ENCODE measurements at regions not wholly inside any gene's neighbourhood (a gene's known extent, or its start where the extent isn't known, plus 50 kb on each side); places are given as distances from the start of the nearest gene placed in this dataset.
A peak's percentile ranks its signal among the peaks of the same experiment; 100 is the strongest.

DNA sequence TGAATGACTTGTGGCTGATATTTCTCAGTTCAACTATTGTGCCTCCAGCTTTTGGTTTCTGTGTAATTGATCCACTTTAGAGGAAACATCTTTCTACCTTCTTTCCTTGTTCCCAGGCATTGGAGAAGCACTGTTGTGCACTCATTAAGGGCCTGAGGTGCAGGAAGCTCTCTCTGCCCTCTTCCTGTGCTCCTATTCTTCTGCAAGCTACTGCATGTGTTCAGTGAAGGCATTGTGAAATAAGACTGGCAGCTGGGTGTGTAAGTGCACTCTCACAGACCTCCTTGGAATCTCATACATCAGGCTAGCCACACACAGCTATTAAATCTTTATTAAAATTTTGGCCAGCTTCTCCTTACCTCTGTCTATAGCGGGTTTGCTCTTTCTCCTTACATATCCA, 177.8 kb downstream of the OGFRL1 start:
- DNase-seq (ENCODE audit: low spot score in 2 of 2), result no peak
- Mint-ChIP-seq H3K9me3 (peaks cover 5% of the 10 kb centered on the region), H3K4me1 (no peaks in the 10 kb centered on the region), H3K27me3 (peaks cover 4% of the 10 kb centered on the region), H3K36me3 (peaks cover 4% of the 10 kb centered on the region), H3K27ac (no peak overlapping the region), H3K4me3 (no peak overlapping the region)
- no peak for ATAC-seq (ENCODE audit: low read depth)

DNA sequence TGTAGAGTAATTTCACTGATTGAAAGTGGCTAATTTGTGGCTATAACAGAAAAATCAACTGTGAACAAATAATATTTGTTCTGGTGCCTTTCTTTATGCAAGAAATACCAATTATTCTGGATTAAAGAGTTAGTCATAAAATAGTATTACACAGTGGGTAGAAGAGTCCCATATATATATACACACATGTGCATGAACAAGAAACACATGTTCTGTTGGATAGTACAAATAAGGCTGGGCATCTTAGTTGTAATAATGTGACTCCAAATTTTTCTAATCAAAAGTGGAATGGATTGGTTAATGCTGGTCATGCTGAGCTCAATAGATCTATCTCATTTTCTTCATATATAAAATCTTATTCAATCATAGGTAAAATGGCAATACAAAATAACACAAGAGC, 179.4 kb downstream of the OGFRL1 start:
- no peak for DNase-seq (ENCODE audit: low spot score in 2 of 2)
- no peaks in the 10 kb centered on the region for H3K4me1 Mint-ChIP-seq
- ATAC-seq (ENCODE audit: low read depth), result no peak
- no peak overlapping the region for H3K4me3 Mint-ChIP-seq
- H3K9me3 Mint-ChIP-seq, result peaks cover 5% of the 10 kb centered on the region
- peaks cover 7% of the 10 kb centered on the region for H3K27me3 Mint-ChIP-seq
- H3K36me3 Mint-ChIP-seq, result peaks cover 4% of the 10 kb centered on the region
- H3K27ac Mint-ChIP-seq, result no peak overlapping the region

DNA sequence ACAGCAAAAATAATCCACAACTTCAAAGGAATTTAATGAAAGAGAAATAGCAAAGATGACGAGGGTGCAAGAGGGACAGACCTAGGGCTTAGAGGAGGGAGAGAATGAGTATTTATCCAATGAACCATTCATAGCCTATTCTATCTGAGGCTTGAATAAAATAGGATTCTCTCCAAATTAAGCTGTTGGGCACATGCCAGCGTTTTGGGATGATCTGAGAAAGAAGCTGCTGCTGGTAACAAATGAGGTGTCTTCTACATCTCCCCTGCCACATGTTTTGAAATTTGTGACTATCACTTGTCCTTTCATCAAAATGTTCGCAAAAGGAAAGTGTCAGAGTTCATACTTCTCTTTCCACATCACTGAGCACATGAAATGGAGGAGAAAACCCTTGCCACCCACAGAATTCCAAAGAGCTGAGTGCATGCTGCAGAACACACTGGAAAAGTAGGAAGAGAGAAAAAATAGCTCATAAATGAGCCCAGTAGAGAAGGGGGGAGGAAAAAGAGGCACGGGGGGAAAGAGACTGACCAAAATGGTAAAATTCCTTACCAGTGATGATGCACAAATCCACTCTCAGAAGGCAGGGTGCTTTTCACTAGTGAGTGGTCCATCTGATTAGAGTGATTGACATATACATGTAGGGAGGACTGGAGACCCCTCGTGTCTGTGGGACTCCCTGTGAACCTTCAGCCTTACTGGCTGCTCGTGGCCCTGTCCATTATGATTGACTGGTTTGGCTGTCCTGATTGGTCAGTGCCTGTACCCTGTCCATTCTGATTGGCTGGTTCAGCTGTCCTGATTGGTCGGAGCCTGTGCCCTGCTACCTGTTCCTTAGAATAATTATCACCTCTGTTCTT, 180.5 kb downstream of the OGFRL1 start:
- Mint-ChIP-seq H3K27ac (no peak overlapping the region), H3K4me1 (no peaks in the 10 kb centered on the region), H3K9me3 (peaks cover 3% of the 10 kb centered on the region), H3K4me3 (no peak overlapping the region), H3K36me3 (peaks cover 4% of the 10 kb centered on the region), H3K27me3 (peaks cover 13% of the 10 kb centered on the region)
- ATAC-seq (ENCODE audit: low read depth), result no peak
- no peak for DNase-seq (ENCODE audit: low spot score in 2 of 2)

DNA sequence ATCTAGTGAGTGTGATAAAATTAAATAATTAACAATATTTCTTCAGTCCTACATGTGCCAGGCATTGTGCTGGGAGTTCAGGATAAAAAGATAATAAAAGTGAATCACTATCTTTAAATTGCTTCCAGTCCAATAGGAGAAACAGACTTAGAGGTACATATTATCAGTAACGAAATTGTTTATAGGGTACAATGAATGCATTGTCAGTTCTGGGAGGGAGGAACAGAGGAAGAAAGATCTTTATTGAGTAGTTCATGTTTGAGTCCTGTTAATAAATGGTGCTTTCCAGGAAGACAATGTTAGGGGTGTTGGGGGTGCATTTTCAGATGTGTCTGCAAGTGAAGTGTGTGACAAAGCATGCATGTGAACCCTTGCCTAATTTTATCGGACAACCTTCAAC, 183.1 kb downstream of the OGFRL1 start:
- H3K4me1 Mint-ChIP-seq, result no peaks in the 10 kb centered on the region
- H3K9me3 Mint-ChIP-seq, result no peaks in the 10 kb centered on the region
- H3K4me3 Mint-ChIP-seq, result no peak overlapping the region
- ATAC-seq (ENCODE audit: low read depth), result no peak
- peaks cover 11% of the 10 kb centered on the region for H3K27me3 Mint-ChIP-seq
- no peaks in the 10 kb centered on the region for H3K36me3 Mint-ChIP-seq
- H3K27ac Mint-ChIP-seq, result no peak overlapping the region
- DNase-seq (ENCODE audit: low spot score in 2 of 2), result no peak

DNA sequence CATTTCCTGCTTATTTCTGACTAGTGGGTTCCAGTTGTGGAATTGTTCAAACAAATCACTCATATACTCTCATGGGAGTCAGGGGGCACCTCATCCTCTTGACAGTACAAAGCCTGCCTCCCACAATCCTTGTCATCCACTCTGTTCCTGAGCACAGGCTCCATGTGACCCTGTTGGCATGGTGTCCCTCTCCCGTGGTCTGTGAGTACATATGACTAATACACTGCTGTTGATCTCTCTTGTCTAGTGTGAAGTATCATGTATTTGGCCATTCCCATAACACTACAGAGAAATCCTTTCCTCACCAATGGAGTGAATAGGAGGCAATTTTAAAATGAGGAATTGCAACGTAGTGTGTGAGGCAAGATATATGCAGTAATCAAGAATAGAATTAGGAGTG, 185.3 kb downstream of the OGFRL1 start:
- ATAC-seq (ENCODE audit: low read depth) (no peak), DNase-seq (ENCODE audit: low spot score in 2 of 2) (no peak)
- Mint-ChIP-seq H3K27me3 (peaks cover 13% of the 10 kb centered on the region), H3K4me3 (no peak overlapping the region), H3K4me1 (peaks cover 3% of the 10 kb centered on the region), H3K36me3 (no peaks in the 10 kb centered on the region), H3K27ac (no peak overlapping the region), H3K9me3 (no peaks in the 10 kb centered on the region)

DNA sequence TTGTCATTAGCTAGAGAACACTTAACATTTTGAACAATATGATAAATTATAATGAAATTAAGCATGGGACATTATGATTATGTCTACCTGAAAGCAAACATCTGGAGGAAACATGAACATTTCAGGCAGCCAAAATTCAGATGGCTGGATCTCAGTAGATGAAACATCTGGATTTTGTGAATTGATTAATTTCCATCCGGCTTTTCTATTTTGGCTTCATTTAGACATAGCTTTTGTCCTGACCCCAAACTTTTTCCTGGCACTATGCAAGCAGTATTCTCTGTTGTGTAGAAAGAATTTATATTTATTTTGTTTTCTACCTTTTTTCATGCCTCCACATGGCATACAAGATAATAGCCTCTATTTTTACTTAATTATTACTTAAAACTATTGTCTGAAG, 186.3 kb downstream of the OGFRL1 start:
- H3K9me3 Mint-ChIP-seq, result no peaks in the 10 kb centered on the region
- no peak for ATAC-seq (ENCODE audit: low read depth)
- no peak overlapping the region for H3K4me3 Mint-ChIP-seq
- peaks cover 11% of the 10 kb centered on the region for H3K27me3 Mint-ChIP-seq
- H3K36me3 Mint-ChIP-seq, result no peaks in the 10 kb centered on the region
- DNase-seq (ENCODE audit: low spot score in 2 of 2), result no peak
- H3K27ac Mint-ChIP-seq, result no peak overlapping the region
- peaks cover 3% of the 10 kb centered on the region for H3K4me1 Mint-ChIP-seq

DNA sequence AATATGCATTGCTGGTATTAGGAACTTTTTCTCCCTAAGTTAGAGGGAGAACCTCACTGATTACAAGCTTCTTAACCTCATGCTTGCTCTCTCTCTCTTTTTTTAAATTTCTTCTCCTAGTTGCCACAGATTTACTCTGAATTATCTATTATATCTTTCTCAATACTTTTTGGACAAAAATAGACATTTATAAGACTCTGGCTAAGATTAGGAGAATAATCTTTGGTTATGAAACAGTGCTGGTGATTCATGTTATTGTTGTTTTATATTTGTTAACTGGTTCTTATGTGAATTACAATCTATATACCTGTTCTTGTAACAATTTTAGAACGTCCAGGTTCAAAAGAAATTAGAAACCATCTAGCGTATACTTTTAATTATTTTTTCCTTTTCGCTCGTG, 187.8 kb downstream of the OGFRL1 start:
- peaks cover 11% of the 10 kb centered on the region for H3K27me3 Mint-ChIP-seq
- no peaks in the 10 kb centered on the region for H3K9me3 Mint-ChIP-seq
- no peak overlapping the region for H3K27ac Mint-ChIP-seq
- no peaks in the 10 kb centered on the region for H3K36me3 Mint-ChIP-seq
- H3K4me3 Mint-ChIP-seq, result no peak overlapping the region
- H3K4me1 Mint-ChIP-seq, result peaks cover 5% of the 10 kb centered on the region
- no peak for DNase-seq (ENCODE audit: low spot score in 2 of 2)
- no peak for ATAC-seq (ENCODE audit: low read depth)

DNA sequence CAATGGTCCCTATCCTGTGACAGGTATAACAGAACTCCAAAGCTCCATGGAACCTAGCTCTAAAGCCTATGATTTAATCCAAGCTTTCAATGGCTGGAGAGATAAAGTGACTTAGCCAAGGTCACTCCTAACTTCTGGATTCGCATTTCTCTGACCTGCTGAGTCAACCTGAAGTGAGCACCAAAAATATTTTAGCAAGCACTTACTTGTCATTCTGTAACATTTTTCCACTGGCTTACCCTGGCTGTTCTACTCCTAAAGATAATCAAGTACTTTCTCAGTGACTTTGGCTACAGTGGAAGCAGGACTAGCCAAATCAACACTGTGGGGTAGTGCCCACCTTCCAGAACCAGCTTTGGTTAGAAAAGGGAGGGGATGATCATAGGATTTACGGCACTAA, 188.3 kb downstream of the OGFRL1 start:
- H3K4me3 Mint-ChIP-seq, result no peak overlapping the region
- no peak overlapping the region for H3K27ac Mint-ChIP-seq
- H3K36me3 Mint-ChIP-seq, result no peaks in the 10 kb centered on the region
- DNase-seq (ENCODE audit: low spot score in 2 of 2) (no peak), ATAC-seq (ENCODE audit: low read depth) (no peak)
- H3K9me3 Mint-ChIP-seq, result no peaks in the 10 kb centered on the region
- peaks cover 5% of the 10 kb centered on the region for H3K4me1 Mint-ChIP-seq
- peaks cover 9% of the 10 kb centered on the region for H3K27me3 Mint-ChIP-seq

DNA sequence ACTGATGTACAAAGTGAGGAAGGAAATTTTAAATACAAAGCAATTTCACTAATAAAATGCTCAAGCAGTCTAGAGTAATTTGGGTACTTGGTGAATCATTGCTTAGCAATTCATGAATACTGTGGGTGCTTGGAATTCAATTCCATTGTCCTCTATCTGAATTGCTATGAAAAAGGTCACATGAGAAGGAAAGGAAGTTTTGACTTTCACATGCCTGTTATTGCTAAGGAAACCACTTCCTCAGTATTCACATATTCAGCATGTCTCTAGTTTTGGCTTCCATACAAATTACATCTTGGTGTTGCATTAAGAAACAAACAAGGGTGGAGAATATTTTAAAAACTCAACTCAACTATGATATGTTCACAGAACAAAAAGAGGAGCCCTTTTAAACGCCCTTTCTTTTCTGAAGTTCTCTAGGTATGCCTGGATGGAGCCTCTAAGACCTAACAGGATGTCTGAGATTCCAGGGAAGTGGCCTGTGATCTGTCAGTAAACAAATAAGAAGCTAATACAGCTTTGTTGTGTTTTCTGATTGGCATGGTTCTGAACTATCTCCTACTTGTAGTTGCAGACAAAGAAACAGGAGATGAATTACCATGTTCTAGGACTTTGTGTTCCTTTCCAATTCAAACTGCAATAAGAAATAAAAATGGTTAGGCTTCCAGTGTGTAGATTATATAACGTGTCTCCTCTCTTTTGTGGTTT, 190.4 kb downstream of the OGFRL1 start:
- no peak overlapping the region for H3K27ac Mint-ChIP-seq
- DNase-seq (ENCODE audit: low spot score in 2 of 2), result no peak
- no peaks in the 10 kb centered on the region for H3K36me3 Mint-ChIP-seq
- no peak for ATAC-seq (ENCODE audit: low read depth)
- H3K9me3 Mint-ChIP-seq, result no peaks in the 10 kb centered on the region
- H3K27me3 Mint-ChIP-seq, result peaks cover 5% of the 10 kb centered on the region
- no peak overlapping the region for H3K4me3 Mint-ChIP-seq
- peaks cover 5% of the 10 kb centered on the region for H3K4me1 Mint-ChIP-seq

DNA sequence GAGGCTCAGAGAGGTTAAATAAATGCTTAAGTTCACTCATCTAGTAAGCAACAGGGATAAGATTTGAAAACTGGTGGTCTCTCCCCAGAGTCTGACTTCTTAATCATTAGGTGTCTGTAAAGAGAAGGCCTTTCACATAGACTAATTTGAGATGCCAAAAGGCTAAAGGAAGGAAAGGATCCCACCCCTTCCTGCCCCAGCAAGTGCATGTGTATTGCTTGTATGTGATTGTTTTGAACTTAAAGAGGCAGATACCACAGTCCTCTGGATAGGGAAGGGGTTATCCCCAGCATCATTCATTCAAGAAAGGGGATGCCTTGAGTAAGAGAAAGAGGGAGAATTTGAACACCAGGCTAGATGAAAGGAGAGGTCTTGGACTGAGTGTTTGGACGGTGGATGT, 192.0 kb downstream of the OGFRL1 start:
- H3K4me3 Mint-ChIP-seq, result no peak overlapping the region

DNA sequence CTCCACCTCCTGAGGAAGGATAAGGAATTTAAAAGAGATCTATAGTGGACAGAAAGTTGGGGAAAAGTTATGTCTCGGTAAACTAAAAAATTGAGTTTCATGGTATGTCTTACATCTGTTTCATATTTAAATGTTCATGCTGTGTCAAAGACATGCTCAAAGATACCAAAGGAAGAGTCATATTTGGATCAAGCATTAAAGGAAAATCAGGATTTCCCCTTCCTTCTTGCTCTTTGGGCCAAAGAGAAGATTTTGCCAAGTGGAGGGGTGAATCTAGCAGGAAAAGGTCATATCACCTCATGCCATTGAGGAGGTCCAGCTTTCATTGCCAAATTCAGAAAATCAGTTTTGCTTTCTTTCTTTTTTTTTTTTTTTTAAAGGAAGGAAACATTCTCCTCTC, 192.4 kb downstream of the OGFRL1 start:
- no peak overlapping the region for H3K27ac Mint-ChIP-seq
- H3K36me3 Mint-ChIP-seq, result no peaks in the 10 kb centered on the region
- H3K4me1 Mint-ChIP-seq, result peaks cover 5% of the 10 kb centered on the region
- ATAC-seq (ENCODE audit: low read depth) (no peak), DNase-seq (ENCODE audit: low spot score in 2 of 2) (no peak)
- no peaks in the 10 kb centered on the region for H3K9me3 Mint-ChIP-seq
- H3K27me3 Mint-ChIP-seq, result peaks cover 4% of the 10 kb centered on the region
- H3K4me3 Mint-ChIP-seq, result no peak overlapping the region

More for the DNA sequence above, 192.0 kb downstream of the OGFRL1 start:
- H3K4me1 Mint-ChIP-seq, result peaks cover 5% of the 10 kb centered on the region
- no peaks in the 10 kb centered on the region for H3K36me3 Mint-ChIP-seq
- H3K27ac Mint-ChIP-seq, result no peak overlapping the region
- ATAC-seq (ENCODE audit: low read depth) (no peak), DNase-seq (ENCODE audit: low spot score in 2 of 2) (no peak)
- peaks cover 4% of the 10 kb centered on the region for H3K27me3 Mint-ChIP-seq
- H3K9me3 Mint-ChIP-seq, result no peaks in the 10 kb centered on the region

DNA sequence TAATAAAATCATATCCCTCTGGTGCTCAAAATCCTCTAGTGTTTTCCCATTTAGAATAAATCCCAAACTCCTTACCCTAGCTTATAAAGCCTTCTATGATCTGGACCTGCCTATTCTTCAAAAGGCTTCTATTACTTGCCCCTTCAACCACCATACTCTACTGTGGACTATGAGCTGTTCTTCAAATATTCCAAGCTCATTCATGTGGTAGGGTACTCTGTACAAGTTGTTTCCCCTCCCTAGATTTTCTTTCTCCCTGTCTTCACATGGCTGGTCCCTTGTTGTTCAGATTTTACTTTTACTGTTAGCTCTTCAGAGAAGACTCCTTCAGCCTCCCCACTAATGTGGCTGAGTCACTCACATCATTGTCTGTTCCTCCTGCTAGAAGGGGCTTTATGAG, 193.2 kb downstream of the OGFRL1 start:
- Mint-ChIP-seq H3K4me3 (no peak overlapping the region), H3K27ac (no peak overlapping the region), H3K27me3 (peaks cover 4% of the 10 kb centered on the region), H3K4me1 (peaks cover 7% of the 10 kb centered on the region), H3K9me3 (no peaks in the 10 kb centered on the region), H3K36me3 (no peaks in the 10 kb centered on the region)
- no peak for ATAC-seq (ENCODE audit: low read depth)
- no peak for DNase-seq (ENCODE audit: low spot score in 2 of 2)

DNA sequence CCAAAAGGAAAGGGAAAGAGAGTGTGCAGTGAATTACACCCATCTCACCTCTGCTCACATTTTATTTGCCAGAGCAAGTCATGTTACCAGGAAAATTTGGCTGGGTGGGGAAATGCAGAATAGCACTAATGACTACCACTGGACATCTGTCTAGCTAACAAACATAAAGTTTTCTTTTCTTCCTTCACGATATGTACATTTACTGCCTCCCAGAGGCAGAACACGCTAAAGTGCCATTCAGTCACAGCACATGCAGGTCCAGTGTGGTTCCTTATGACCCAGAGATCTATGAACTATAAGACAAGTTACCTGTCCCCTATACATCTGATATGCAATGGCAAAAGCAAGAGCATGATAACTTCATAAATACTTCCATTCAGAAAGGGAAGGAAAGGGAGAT, 194.1 kb downstream of the OGFRL1 start:
- H3K4me1 Mint-ChIP-seq, result peaks cover 7% of the 10 kb centered on the region
- no peak overlapping the region for H3K27ac Mint-ChIP-seq
- H3K36me3 Mint-ChIP-seq, result no peaks in the 10 kb centered on the region

DNA sequence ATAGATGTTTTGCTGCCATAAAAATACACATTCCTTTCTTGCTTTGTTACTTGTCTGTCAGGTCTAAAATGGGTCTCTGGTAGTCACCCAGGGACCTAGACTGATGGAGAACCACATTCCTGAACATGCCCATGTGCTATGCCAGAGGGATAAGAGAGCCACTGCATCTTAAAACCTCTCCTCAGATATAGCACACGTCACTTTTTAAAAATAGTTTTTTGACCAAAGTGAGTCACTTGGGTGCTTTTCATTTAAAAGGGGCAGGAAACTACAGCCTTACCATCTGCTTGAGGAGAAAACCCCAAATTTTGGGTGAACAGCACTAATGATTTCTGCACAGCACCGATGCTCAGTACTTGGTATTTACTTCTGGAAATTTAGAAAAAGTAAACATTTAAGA, 197.8 kb downstream of the OGFRL1 start:
- no peak overlapping the region for H3K4me3 Mint-ChIP-seq
- peaks cover 4% of the 10 kb centered on the region for H3K4me1 Mint-ChIP-seq
- DNase-seq (ENCODE audit: low spot score in 2 of 2), result no peak
- peak; percentile 22 for ATAC-seq (ENCODE audit: low read depth)
- H3K36me3 Mint-ChIP-seq, result no peaks in the 10 kb centered on the region
- no peaks in the 10 kb centered on the region for H3K9me3 Mint-ChIP-seq
- H3K27me3 Mint-ChIP-seq, result peaks cover 4% of the 10 kb centered on the region
- H3K27ac Mint-ChIP-seq, result no peak overlapping the region

More for the DNA sequence above, 194.1 kb downstream of the OGFRL1 start:
- Mint-ChIP-seq H3K27me3 (peaks cover 4% of the 10 kb centered on the region), H3K4me3 (no peak overlapping the region), H3K9me3 (no peaks in the 10 kb centered on the region)
- DNase-seq (ENCODE audit: low spot score in 2 of 2) (no peak), ATAC-seq (ENCODE audit: low read depth) (no peak)

Measured in memory B cell (primary cell).